Type B pancreatic cell (in vitro differentiated cells): ENCODE measurements at regions not wholly inside any gene's neighbourhood (a gene's known extent, or its start where the extent isn't known, plus 50 kb on each side); places are given as distances from the start of the nearest gene placed in this dataset.
"Not testable (repeated sequence)": the region's sequence is repeated elsewhere in the genome, so short reads cannot be mapped to it uniquely, and the experiment has no call there.

Source experiments
- DNase-seq: peaks from one replicate; pipeline ENCODE4 v3.0.0; 2021; ENCODE audit warnings: mixed read lengths; ENCODE audit not compliant: unreplicated experiment; ENCODE audit errors: extremely low spot score
- H3K27ac Mint-ChIP-seq: 2 replicates; pipeline ENCODE4 v1.8.0; 2021; ENCODE audit warnings: mild to moderate bottlenecking, mixed read lengths
- H3K27me3 Mint-ChIP-seq: 2 replicates; pipeline ENCODE4 v1.8.0; 2021; ENCODE audit warnings: mixed read lengths
- H3K36me3 Mint-ChIP-seq: 2 replicates; pipeline ENCODE4 v1.8.0; 2021; ENCODE audit warnings: mixed read lengths
- H3K4me1 Mint-ChIP-seq: one replicate; pipeline ENCODE4 v1.8.0; 2021; ENCODE audit warnings: mixed read lengths; ENCODE audit not compliant: unreplicated experiment
- H3K4me3 Mint-ChIP-seq: 2 replicates; pipeline ENCODE4 v1.8.0; 2021; ENCODE audit warnings: mild to moderate bottlenecking, mixed read lengths
- H3K9me3 Mint-ChIP-seq: 2 replicates; pipeline ENCODE4 v1.8.0; 2021; ENCODE audit warnings: mixed read lengths
- TF ChIP-seq, protein P1 (sequence below): fragments of 200-600 bp; sonication (generic); conservative IDR thresholded peaks from 2 replicates; pipeline ENCODE4 v1.5.0; 2021; ENCODE audit warnings: antibody characterized with exemption, mild to moderate bottlenecking

DNA sequence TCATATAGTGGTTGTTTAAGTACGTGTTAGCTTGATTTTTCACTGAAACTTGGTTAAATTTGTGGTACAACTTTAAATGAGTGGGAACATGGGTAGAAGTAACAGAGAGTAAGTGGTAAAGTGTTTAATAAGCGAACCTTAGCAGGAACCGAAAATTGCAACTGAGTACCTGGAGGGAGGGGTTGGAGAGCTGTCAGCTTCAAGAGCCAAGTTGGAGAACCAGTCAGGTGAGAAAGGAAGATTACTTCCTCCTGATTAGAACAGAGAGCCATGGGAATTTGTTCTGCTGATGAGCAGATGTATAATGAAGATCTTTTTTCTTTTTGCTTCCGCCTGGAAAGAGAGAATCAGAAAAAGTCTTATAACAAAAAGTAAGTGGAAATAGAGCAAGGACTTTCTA is 158.4 kb upstream of the CDH7 start:
- H3K27ac Mint-ChIP-seq = peak overlapping the region; percentile 76
- peaks cover 6% of the 10 kb centered on the region for H3K9me3 Mint-ChIP-seq
- no peaks in the 10 kb centered on the region for H3K27me3 Mint-ChIP-seq
- DNase-seq = no peak
- peaks cover 8% of the 10 kb centered on the region for H3K4me1 Mint-ChIP-seq
- TF ChIP-seq, protein P1, sequence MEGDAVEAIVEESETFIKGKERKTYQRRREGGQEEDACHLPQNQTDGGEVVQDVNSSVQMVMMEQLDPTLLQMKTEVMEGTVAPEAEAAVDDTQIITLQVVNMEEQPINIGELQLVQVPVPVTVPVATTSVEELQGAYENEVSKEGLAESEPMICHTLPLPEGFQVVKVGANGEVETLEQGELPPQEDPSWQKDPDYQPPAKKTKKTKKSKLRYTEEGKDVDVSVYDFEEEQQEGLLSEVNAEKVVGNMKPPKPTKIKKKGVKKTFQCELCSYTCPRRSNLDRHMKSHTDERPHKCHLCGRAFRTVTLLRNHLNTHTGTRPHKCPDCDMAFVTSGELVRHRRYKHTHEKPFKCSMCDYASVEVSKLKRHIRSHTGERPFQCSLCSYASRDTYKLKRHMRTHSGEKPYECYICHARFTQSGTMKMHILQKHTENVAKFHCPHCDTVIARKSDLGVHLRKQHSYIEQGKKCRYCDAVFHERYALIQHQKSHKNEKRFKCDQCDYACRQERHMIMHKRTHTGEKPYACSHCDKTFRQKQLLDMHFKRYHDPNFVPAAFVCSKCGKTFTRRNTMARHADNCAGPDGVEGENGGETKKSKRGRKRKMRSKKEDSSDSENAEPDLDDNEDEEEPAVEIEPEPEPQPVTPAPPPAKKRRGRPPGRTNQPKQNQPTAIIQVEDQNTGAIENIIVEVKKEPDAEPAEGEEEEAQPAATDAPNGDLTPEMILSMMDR = no peak
- H3K36me3 Mint-ChIP-seq = no peaks in the 10 kb centered on the region
- peak overlapping the region; percentile 29 for H3K4me3 Mint-ChIP-seq

DNA sequence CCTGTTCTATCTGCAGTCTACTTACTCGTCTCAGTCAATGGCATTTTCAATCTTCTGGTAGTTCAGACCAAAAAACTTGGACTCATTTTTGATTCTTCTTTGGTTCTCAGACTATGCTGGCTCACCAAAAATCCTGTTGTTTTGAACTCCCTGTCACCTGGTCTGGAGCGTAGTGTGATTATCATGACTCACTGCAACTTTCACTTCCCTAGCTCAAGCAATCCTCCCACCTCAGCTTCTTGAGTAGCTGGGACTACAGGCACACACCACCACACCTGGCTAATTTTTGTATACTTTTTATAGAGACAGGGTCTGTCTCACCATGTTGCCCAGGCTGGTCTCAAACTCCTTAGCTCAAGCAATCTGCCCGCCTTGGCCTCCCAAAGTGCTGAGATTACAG is 163.3 kb upstream of the CDH7 start:
- TF ChIP-seq, protein P1 = no peak
- H3K27me3 Mint-ChIP-seq = no peaks in the 10 kb centered on the region
- H3K27ac Mint-ChIP-seq = no peak overlapping the region
- no peak for DNase-seq
- no peaks in the 10 kb centered on the region for H3K36me3 Mint-ChIP-seq
- peaks cover 8% of the 10 kb centered on the region for H3K4me1 Mint-ChIP-seq
- H3K4me3 Mint-ChIP-seq = no peak overlapping the region
- H3K9me3 Mint-ChIP-seq = peaks cover 3% of the 10 kb centered on the region

DNA sequence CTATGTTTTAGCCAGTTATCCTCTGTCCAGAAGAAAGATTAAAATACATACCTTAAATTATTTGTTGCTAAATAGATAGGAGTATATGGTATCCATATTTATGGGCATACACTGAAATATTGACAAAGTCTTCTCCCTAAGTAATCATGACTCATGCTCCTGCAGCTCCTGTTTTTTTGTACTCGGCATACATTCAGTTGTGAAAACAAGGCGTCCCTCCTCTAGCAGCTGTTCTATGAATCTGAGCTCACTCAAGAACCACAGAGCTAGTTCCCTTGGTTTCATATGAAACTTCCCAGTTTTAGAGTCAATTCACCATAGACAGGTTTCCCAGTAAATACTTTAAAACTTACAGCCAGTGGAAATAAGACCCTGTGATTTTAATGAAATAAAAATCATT is 168.7 kb upstream of the CDH7 start:
- H3K27ac Mint-ChIP-seq, H3K36me3 Mint-ChIP-seq: not testable (repeated sequence)

DNA sequence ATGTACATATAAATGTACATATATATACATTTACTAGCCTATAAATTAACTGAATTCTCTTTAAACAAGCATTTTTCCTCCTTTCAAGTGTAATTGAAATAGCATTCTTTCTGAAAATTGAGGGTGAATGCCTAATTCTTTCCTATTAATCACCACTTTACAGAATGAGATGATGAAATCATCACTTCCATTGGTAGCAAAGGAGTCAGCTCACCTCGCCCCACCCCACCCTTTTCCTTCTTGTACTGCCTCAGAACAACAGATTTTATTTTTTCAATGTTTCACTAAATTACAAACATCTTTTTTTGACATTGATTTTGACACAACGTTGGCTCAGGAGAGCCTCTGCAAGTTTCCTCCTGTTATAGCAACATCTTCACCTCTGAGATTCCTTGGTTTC is 181.9 kb upstream of the CDH7 start:
- TF ChIP-seq, protein P1 = no peak
- no peaks in the 10 kb centered on the region for H3K36me3 Mint-ChIP-seq
- no peaks in the 10 kb centered on the region for H3K4me1 Mint-ChIP-seq
- H3K4me3 Mint-ChIP-seq = no peak overlapping the region
- H3K27ac Mint-ChIP-seq = no peak overlapping the region
- no peak for DNase-seq
- no peaks in the 10 kb centered on the region for H3K27me3 Mint-ChIP-seq
- H3K9me3 Mint-ChIP-seq = no peaks in the 10 kb centered on the region

More for the DNA sequence above, 168.7 kb upstream of the CDH7 start:
- H3K27me3 Mint-ChIP-seq, H3K4me3 Mint-ChIP-seq, H3K4me1 Mint-ChIP-seq, H3K9me3 Mint-ChIP-seq, DNase-seq: not testable (repeated sequence)

DNA sequence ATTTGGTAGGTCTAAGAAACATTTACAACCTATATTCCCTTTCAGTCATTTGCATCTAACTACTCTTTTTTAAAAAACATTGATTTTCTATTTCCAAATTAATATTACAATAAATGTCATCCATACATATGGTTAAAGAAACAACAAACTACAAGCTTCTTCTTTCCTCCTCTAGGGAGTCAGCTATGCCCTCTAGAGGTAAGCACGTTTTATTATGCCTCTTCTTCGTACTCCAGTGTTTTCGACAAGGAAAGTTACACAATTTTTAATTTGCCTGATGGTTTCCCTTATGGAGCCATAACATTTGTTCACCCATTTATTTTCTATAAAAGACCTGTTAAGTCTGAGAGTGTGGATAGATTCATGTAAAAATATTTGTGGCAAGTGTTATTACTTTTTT is 183.4 kb upstream of the CDH7 start:
- Mint-ChIP-seq H3K9me3 (no peaks in the 10 kb centered on the region), H3K27me3 (no peaks in the 10 kb centered on the region), H3K27ac (no peak overlapping the region), H3K4me1 (no peaks in the 10 kb centered on the region), H3K4me3 (no peak overlapping the region), H3K36me3 (no peaks in the 10 kb centered on the region)
- TF ChIP-seq, protein P1 = peak; percentile 70
- no peak for DNase-seq

DNA sequence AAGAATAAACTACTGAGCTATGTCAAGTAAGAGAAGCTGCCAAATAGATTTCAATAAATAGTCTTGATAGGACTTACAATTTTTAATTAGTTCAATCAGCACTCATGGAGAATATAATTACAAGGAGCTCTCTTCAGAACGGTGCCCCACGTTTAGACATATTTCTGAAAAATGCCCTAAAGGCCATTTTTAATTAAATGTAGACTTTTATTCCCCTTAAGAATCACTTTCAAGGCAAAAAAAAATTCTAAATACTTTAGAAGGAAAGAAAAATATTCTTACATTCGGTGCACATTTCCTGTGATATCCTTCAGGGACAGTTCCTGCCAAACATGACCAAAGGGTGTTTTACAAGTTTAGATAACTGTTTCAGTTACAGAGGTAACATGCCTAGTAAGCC is 202.5 kb upstream of the CDH7 start:
- no peak for DNase-seq
- Mint-ChIP-seq H3K4me1 (no peaks in the 10 kb centered on the region), H3K27me3 (no peaks in the 10 kb centered on the region), H3K9me3 (peaks cover 7% of the 10 kb centered on the region), H3K4me3 (no peak overlapping the region), H3K27ac (no peak overlapping the region), H3K36me3 (no peaks in the 10 kb centered on the region)
- TF ChIP-seq, protein P1 = no peak
